GM10847 (cell line): ENCODE measurements at regions not wholly inside any gene's neighbourhood (a gene's known extent, or its start where the extent isn't known, plus 50 kb on each side); places are given as distances from the start of the nearest gene placed in this dataset.

Experiments
- POLR2A ChIP-seq: IDR thresholded peaks from 2 replicates; pipeline ENCODE4 v1.6.1; 2011; ENCODE audit not compliant: insufficient read length; ENCODE audit errors: extremely low read depth

- TF ChIP-seq POLR2A: no peak
Measured at GRCh38 chr13:33649212-33649878, 168.6 kb upstream of the RFC3 start.

GRCh38 chr13:33651766-33652165, 166.2 kb upstream of the RFC3 start:
- no peak for TF ChIP-seq POLR2A

GRCh38 chr13:33657274-33657673, 160.7 kb upstream of the RFC3 start:
- no peak for TF ChIP-seq POLR2A

GRCh38 chr13:33659466-33659865, 158.5 kb upstream of the RFC3 start:
- no peak for TF ChIP-seq POLR2A

GRCh38 chr13:33659894-33660293, 158.1 kb upstream of the RFC3 start:
- no peak for TF ChIP-seq POLR2A

GRCh38 chr13:33662392-33662791, 155.6 kb upstream of the RFC3 start:
- no peak for TF ChIP-seq POLR2A

GRCh38 chr13:33665626-33666175, 152.2 kb upstream of the RFC3 start:
- no peak for TF ChIP-seq POLR2A

GRCh38 chr13:33671560-33671959, 146.4 kb upstream of the RFC3 start:
- TF ChIP-seq POLR2A: no peak

- TF ChIP-seq POLR2A: no peak
Measured at GRCh38 chr13:33676045-33676989, 141.6 kb upstream of the RFC3 start.

GRCh38 chr13:33677215-33677614, 140.7 kb upstream of the RFC3 start:
- no peak for TF ChIP-seq POLR2A

- TF ChIP-seq POLR2A: no peak
Measured at GRCh38 chr13:33678084-33678483, 139.9 kb upstream of the RFC3 start.

GRCh38 chr13:33678906-33679657, 138.9 kb upstream of the RFC3 start:
- TF ChIP-seq POLR2A: peak; percentile 69

GRCh38 chr13:33679658-33680012, 138.3 kb upstream of the RFC3 start:
- TF ChIP-seq POLR2A: no peak

- no peak for TF ChIP-seq POLR2A
Measured at GRCh38 chr13:33682020-33682564, 135.9 kb upstream of the RFC3 start.

- no peak for TF ChIP-seq POLR2A
Measured at GRCh38 chr13:33683376-33683775, 134.6 kb upstream of the RFC3 start.
